HepG2 (cell line): ENCODE measurements at regions not wholly inside any gene's neighbourhood (a gene's known extent, or its start where the extent isn't known, plus 50 kb on each side); places are given as distances from the start of the nearest gene placed in this dataset.

Source experiments
- ASH2L ChIP-seq: fragments of 300-600, 200-600 bp; sonication (generic); IDR thresholded peaks from 2 replicates; pipeline ENCODE4 v1.7.0; 2017; ENCODE audit warnings: low read depth, mild to moderate bottlenecking, moderate library complexity, mixed read lengths, low read length; ENCODE audit not compliant: insufficient read length
- ATF1 ChIP-seq: IDR thresholded peaks from 2 replicates; pipeline ENCODE4 v1.6.1; 2016; ENCODE audit warnings: mild to moderate bottlenecking, control low read depth
- EED ChIP-seq: sonication (generic); formaldehyde crosslinking; IDR thresholded peaks from 2 replicates; pipeline ENCODE4 v1.5.0; 2020; ENCODE audit warnings: mild to moderate bottlenecking, missing genetic modification reagents
- EP300 ChIP-seq, 3 experiments: sonication (generic) in 1 of 3; formaldehyde crosslinking in 1 of 3; IDR thresholded peaks; 2 replicates each; pipeline versions ENCODE4 v1.5.1 to v1.6.1; 2011 to 2020; ENCODE audit warnings: low read depth in 2 of 3, low read length in 2 of 3, borderline replicate concordance in 1 of 3, improper control_type of control experiment in 1 of 3, mild to moderate bottlenecking in 1 of 3, missing genetic modification reagents in 1 of 3, moderate library complexity in 1 of 3
- FOXM1 ChIP-seq: sonication (generic); formaldehyde crosslinking; IDR thresholded peaks from 2 replicates; pipeline ENCODE4 v1.5.0; 2020; ENCODE audit warnings: missing genetic modification reagents
- HMGA1 ChIP-seq: sonication (generic); formaldehyde crosslinking; conservative IDR thresholded peaks from 2 replicates; pipeline ENCODE4 v1.4.0; 2020; ENCODE audit warnings: missing genetic modification reagents
- IKZF1 ChIP-seq: fragments of 450-650 bp; IDR thresholded peaks from 2 replicates; pipeline ENCODE4 v1.7.1; 2016
- POLR2AphosphoS5 ChIP-seq: IDR thresholded peaks from 2 replicates; pipeline ENCODE4 v1.6.1; 2012; ENCODE audit warnings: low read depth, low read length
- RAD21 ChIP-seq: fragments of 450-650 bp; formaldehyde crosslinking; IDR thresholded peaks from 2 replicates; pipeline ENCODE4 v1.5.0; 2020; ENCODE audit warnings: mild to moderate bottlenecking
- SP1 ChIP-seq, 2 experiments: fragments of 450-650 bp in 1 of 2; sonication (generic) in 1 of 2; formaldehyde crosslinking in 1 of 2; IDR thresholded peaks; 2 replicates each; pipeline versions ENCODE4 v1.4.0 to v1.6.1; 2016 to 2020; ENCODE audit warnings: missing genetic modification reagents in 1 of 2
- ZC3H13 ChIP-seq: sonication (generic); formaldehyde crosslinking; IDR thresholded peaks from 2 replicates; pipeline ENCODE4 v1.8.1; 2023; ENCODE audit warnings: mild to moderate bottlenecking, missing genetic modification reagents, moderate library complexity
- TF ChIP-seq, protein P1 (sequence below): sonication (generic); formaldehyde crosslinking; IDR thresholded peaks from 2 replicates; pipeline ENCODE4 v1.5.0; 2020; ENCODE audit warnings: mild to moderate bottlenecking, missing genetic modification reagents, moderate library complexity
- TF ChIP-seq, protein P2 (sequence below): sonication (generic); formaldehyde crosslinking; IDR thresholded peaks from 2 replicates; pipeline ENCODE4 v1.5.0; 2020; ENCODE audit warnings: missing genetic modification reagents, mild to moderate bottlenecking, borderline replicate concordance

DNA sequence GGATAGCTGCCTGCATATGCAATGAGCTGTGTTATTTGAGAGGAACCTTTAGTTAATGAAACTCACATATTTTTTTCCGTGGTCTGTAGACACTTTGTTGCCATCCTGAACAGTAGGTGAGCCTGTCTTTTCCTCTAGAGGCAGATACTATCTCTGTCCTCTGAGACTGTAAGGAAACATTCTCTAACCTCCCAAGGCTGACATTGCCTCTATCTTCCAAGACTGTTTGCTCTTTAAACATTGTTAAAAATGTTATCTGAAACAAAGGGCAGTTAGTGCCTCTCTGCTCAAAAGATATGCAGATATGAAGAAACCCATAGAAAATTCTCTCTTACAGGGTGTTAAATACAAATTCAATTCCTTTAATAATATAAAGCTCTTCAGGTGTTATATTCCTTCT, 963.8 kb upstream of the CNTN5 start:
- TF ChIP-seq EP300 (IDR thresholded peaks at IDR 0.05; ENCODE audit: low read depth in 2 of 2, low read length in 2 of 2): no peak
- TF ChIP-seq EP300 (CRISPR knock-in tag; IDR thresholded peaks at IDR 0.05; ENCODE audit: borderline replicate concordance): no peak
- TF ChIP-seq, protein P1, sequence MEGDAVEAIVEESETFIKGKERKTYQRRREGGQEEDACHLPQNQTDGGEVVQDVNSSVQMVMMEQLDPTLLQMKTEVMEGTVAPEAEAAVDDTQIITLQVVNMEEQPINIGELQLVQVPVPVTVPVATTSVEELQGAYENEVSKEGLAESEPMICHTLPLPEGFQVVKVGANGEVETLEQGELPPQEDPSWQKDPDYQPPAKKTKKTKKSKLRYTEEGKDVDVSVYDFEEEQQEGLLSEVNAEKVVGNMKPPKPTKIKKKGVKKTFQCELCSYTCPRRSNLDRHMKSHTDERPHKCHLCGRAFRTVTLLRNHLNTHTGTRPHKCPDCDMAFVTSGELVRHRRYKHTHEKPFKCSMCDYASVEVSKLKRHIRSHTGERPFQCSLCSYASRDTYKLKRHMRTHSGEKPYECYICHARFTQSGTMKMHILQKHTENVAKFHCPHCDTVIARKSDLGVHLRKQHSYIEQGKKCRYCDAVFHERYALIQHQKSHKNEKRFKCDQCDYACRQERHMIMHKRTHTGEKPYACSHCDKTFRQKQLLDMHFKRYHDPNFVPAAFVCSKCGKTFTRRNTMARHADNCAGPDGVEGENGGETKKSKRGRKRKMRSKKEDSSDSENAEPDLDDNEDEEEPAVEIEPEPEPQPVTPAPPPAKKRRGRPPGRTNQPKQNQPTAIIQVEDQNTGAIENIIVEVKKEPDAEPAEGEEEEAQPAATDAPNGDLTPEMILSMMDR (CRISPR knock-in tag): no peak
- TF ChIP-seq ZC3H13 (CRISPR knock-in tag): no peak
- TF ChIP-seq EED: no peak
- TF ChIP-seq RAD21 (CRISPR knock-in tag): no peak
- no peak for TF ChIP-seq POLR2AphosphoS5
- TF ChIP-seq HMGA1: no peak
- no peak for TF ChIP-seq IKZF1
- TF ChIP-seq ASH2L: no peak
- no peak for TF ChIP-seq ATF1 (CRISPR knock-in tag)
- TF ChIP-seq FOXM1 (CRISPR knock-in tag): no peak
- TF ChIP-seq, protein P2, sequence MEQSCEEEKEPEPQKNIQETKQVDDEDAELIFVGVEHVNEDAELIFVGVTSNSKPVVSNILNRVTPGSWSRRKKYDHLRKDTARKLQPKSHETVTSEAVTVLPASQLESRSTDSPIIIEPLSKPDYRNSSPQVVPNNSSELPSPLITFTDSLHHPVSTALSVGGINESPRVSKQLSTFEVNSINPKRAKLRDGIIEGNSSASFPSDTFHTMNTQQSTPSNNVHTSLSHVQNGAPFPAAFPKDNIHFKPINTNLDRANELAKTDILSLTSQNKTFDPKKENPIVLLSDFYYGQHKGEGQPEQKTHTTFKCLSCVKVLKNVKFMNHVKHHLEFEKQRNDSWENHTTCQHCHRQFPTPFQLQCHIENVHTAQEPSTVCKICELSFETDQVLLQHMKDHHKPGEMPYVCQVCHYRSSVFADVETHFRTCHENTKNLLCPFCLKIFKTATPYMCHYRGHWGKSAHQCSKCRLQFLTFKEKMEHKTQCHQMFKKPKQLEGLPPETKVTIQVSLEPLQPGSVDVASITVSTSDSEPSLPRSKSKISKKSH: no peak
- no peak for TF ChIP-seq SP1 (IDR thresholded peaks at IDR 0.05)
- TF ChIP-seq SP1 (CRISPR knock-in tag; IDR thresholded peaks at IDR 0.05): no peak
